GM12891 (cell line): ENCODE measurements at regions not wholly inside any gene's neighbourhood (a gene's known extent, or its start where the extent isn't known, plus 50 kb on each side); places are given as distances from the start of the nearest gene placed in this dataset.

Experiments
- PAX5 ChIP-seq: IDR thresholded peaks from 2 replicates; pipeline ENCODE4 v1.6.1; 2011; ENCODE audit warnings: low read length, moderate library complexity, mild to moderate bottlenecking; ENCODE audit not compliant: insufficient read depth, severe bottlenecking
- POLR2A ChIP-seq: IDR thresholded peaks from 2 replicates; pipeline ENCODE4 v1.6.1; 2011; ENCODE audit warnings: low read depth, low read length, control low read depth
- POLR2AphosphoS5 ChIP-seq: IDR thresholded peaks from 2 replicates; pipeline ENCODE4 v1.6.1; 2011; ENCODE audit warnings: low read depth, low read length, control low read depth
- SPI1 ChIP-seq: IDR thresholded peaks from 2 replicates; pipeline ENCODE4 v1.6.1; 2011; ENCODE audit warnings: low read depth, low read length, control low read depth
- TAF1 ChIP-seq: IDR thresholded peaks from 2 replicates; pipeline ENCODE4 v1.6.1; 2011; ENCODE audit warnings: low read depth, low read length, control low read depth

- no peak for TF ChIP-seq POLR2A
- no peak for TF ChIP-seq PAX5
- TF ChIP-seq SPI1, result no peak
- no peak for TF ChIP-seq TAF1
- TF ChIP-seq POLR2AphosphoS5, result no peak
Measured at GRCh38 chr10:3623746-3624145, 161.3 kb downstream of the KLF6 start.
